HG02973 (cell line): ENCODE measurements at regions not wholly inside any gene's neighbourhood (a gene's known extent, or its start where the extent isn't known, plus 50 kb on each side); places are given as distances from the start of the nearest gene placed in this dataset.

ENCODE experiments used
- ATAC-seq: cut with Tn5 transposase; IDR thresholded peaks from one replicate; pipeline ENCODE4 v1.9.1; 2021; ENCODE audit warnings: moderate library complexity; ENCODE audit not compliant: unreplicated experiment

GRCh38 chr4:154107337-154107736, 318.5 kb upstream of the SFRP2 start:
- ATAC-seq, result no peak

DNA sequence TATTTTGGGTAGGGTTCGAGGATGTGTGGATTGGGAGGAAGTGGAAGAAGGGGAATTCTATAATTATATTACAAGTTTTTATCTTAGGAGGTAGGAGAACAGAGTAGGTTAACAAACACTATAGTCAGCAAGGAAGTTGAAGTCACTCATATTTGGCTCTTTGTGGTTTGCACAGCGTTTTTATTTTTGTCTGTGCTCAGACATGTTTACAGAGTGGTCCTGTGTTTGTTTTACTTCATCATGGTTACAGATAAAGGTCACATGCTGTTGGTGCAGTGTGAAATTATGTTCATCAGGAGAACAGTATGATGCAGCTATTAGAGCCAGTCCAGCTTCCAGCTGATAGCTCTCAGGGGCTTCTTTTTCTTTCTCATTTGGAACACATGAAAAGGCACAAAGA, 299.9 kb upstream of the SFRP2 start:
- ATAC-seq, result no peak

GRCh38 chr4:154086247-154086646, 297.4 kb upstream of the SFRP2 start:
- ATAC-seq, result no peak

GRCh38 chr4:154084864-154085263, 296.0 kb upstream of the SFRP2 start:
- ATAC-seq, result no peak

GRCh38 chr4:154082760-154083535, 294.1 kb upstream of the SFRP2 start:
- no peak for ATAC-seq

DNA sequence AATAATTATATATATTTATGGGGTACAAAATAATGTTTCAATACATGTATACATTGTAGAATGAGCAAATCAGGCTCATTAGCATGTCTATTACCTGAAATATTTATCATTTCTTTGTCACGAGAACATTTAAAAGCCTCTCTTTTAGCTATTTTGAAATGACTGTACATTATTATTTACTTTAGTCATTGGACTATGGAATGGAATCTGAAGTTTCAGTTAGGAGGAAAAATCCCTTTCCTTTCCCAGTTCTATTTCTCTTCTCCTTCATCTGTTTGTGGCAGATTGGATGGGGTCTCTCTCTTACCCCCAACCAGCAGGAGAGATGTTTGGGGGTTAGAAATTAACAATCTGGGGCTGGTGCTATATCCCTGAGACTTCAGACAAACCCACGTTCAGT, 292.5 kb upstream of the SFRP2 start:
- no peak for ATAC-seq

- ATAC-seq, result no peak
Observed at GRCh38 chr4:154078504-154079350, 289.8 kb upstream of the SFRP2 start.

DNA sequence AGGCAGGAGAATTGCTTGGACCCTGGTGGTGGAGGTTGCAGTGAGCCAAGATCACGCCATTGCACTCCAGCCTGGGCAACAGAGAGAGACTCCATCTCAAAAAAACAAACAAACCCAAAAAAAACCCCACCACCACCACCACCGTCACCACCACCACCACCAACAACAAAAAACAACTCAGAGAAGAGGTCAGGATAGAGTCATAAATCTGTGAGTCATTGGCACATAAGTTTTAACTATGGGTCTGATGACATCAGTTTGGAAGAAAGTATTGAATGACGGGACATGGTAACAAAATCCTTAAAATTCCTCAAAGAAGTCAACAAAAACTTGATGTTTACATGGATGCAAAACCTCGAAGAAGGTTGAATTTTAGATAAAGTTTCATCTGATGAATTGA, 288.0 kb upstream of the SFRP2 start:
- no peak for ATAC-seq

DNA sequence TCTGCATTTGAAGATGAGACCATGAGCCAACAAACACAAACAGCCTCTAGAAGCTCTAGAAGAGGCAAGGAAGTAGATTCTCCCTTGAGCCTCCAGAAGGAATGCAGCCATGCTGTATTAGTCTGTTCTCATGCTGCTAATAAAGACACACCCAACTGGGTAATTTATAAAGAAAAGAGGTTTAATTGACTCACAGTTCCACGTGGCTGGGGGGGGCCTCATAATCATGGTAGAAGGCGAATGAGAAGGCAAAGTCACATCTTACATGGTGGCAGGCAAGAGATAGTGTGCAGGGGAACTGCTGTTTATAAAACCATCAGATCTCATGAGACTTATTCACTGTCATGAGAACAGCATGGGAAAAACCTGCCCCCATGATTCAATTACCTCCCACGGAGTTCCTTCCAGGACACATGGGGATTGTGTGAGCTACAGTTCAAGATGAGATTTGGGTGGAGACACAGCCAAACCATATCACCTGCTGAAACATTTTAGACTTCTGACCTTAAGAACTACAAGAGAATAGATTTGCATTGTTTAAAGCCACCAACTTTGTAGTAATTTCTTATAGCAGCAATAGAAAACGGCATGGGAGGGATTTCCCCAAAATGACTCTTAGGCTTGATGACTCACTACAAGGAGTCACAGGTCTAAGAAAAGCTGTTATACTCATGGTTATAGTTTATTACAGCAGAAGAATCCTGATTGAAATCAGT, 284.4 kb upstream of the SFRP2 start:
- ATAC-seq, result no peak

- no peak for ATAC-seq
Observed at GRCh38 chr4:154067786-154068185, 278.9 kb upstream of the SFRP2 start.

GRCh38 chr4:154065368-154065767, 276.5 kb upstream of the SFRP2 start:
- no peak for ATAC-seq

DNA sequence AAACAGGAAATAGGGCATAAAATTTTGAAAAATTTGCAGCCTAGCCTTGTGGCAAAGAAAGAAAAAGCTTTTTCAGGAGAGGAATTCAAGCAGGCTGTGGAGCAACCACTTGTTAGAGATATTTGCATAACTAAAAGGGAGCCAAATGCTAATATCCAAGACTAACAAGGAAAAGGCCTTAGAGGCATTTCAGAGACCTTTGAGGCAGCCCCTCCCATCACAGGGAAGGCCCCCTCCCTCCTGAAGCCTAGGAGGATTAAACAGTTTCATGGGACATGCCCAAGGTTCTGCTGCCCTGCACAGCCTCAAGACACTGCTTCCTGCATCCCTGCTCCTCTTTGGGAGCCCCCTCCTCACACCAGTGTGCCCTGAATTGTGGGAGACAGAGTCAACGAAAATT, 275.4 kb upstream of the SFRP2 start:
- no peak for ATAC-seq

DNA sequence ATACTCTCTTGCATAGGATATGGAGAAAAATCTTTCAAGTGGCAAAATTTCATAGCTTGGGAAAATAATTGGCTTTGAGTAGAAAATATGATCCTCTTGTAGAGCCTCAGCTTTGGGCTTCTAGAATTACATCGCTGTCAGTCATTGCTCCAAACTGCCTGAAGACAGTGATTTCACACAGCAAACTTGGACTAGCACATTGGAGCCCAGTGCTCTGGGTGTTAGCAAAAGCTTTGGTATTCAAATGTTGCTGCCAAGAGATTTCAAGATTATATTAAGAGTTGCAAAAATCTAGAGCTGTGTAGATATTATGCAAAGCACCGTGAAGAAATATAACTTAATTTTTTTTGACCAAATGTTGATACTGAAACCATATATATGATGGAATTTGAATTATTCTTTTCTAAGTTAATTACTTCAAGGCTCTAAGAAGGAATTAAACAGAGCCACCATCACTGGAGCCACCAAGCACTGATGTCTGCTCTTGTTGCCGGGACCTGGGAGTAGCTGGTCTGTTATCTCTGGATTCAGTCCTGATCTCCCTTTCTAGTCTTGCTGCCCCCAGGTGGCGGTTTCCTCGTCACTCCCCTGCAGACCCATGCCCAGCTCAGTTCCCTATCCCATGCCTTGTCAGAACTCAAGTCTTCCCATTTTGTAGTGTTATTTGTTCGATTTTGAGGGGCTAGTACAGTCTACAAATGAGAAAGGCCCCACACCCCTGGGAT, 260.7 kb upstream of the SFRP2 start:
- no peak for ATAC-seq

- no peak for ATAC-seq
Observed at GRCh38 chr4:154047733-154048132, 258.9 kb upstream of the SFRP2 start.

- ATAC-seq, result no peak
Observed at GRCh38 chr4:154044742-154045485, 256.0 kb upstream of the SFRP2 start.

DNA sequence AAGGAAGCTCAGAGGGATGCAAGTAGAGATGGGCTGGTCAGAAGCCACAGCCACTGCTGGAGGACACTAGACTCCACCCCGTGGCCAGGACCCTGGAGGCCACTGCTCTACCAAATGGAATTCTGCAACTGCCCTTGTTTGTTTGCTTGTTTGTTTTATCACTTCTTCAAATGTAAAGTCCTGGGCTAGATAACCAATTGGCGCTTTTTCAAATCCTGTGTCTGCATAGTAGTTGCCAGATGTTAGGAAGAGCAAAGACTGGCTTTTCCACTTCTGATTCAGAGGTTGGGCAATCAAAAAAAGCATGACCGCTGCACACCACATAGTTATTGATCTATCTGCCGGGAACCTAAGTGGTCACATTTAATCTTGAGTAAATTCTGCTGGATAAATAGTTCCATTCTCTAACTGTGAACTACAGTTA, 255.2 kb upstream of the SFRP2 start:
- no peak for ATAC-seq

DNA sequence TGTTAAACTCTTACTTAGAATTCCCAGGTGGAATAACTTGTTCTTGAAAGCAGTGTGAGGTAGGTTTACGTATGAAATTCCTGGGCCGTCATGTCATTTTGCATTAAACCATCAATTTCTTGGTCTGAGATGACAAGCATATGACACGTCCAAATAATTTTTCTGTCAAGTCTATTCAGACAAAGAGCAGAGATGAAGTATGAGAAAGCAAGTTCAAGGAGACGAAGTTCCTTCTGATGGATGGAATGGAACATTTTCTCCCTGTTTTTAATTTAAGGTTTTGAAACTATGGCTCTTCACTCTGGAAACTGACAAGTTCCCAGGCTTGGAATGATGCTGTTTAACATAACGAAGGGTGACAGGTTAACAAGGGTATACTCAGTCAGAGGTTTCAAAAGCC, 252.8 kb upstream of the SFRP2 start:
- no peak for ATAC-seq

DNA sequence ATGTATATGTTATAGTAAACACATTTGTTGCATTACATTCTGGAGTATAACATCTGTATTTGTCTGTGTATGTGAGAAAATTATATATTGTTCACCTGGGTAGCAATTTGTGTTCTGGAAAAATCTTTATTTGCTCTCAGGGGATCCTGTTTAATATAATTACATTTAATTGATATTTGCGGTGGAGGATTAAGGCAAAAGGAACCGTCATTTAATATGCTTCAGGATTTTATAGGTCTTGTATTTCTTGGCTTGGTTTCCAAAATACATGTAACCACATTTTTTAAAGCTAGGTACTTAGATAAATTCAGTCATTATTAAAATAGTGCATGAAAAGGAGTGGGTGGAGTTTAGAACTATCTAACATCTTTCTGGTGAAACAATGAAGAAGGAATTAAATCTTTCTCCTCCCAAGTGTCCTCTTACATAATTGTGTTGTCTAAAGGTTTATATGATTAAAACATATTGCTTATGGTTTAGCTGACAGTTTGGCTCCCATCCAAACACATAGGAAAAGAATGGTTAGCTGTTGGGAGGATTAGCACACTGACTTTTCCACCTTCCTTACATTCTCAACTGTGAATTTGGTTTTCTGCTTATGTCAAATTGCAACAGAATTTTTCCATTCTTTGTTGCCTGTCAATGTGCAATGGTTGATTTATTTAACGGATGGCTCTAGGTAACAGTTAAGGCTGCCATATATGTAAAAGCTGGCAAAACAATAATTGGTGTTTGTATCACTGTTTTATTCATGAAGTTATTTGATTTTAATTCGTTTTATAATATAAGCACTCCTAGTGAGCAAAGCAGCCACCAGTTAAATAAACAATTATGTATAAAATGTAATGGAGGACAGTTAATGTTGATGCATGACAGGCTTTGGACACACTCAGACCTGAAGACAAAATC, 250.8 kb upstream of the SFRP2 start:
- ATAC-seq, result no peak

- ATAC-seq, result no peak
Observed at GRCh38 chr4:154036856-154037255, 248.0 kb upstream of the SFRP2 start.
